ENCODE measurements at regions not wholly inside any gene's neighbourhood (a gene's known extent, or its start where the extent isn't known, plus 50 kb on each side); places are given as distances from the start of the nearest gene placed in this dataset.

GRCh38 chr3:25139267-25139666 is 288.8 kb upstream of the RARB start:
- Histone ChIP-seq H3K36me3 (ENCODE audit: low read depth) (no peaks in the 10 kb centered on the region), H3K4me3 (no peak overlapping the region), H3K4me1 (ENCODE audit: low read depth) (peaks cover 3% of the 10 kb centered on the region), H3K9me3 (no peaks in the 10 kb centered on the region)
- ATAC-seq, result peak; percentile 40
- intact Hi-C loops (cut with DNase I, micrococcal nuclease), result no loop called here
- DNase-seq, result no peak
- no peak for TF ChIP-seq CTCF (IDR thresholded peaks at IDR 0.05)

GRCh38 chr3:25142609-25143355 is 285.3 kb upstream of the RARB start:
- Histone ChIP-seq H3K4me1 (ENCODE audit: low read depth) (peaks cover 3% of the 10 kb centered on the region), H3K9me3 (no peaks in the 10 kb centered on the region), H3K4me3 (no peak overlapping the region), H3K36me3 (ENCODE audit: low read depth) (no peaks in the 10 kb centered on the region)
- DNase-seq, result no peak
- intact Hi-C loops (cut with DNase I, micrococcal nuclease), result no loop called here
- TF ChIP-seq CTCF (IDR thresholded peaks at IDR 0.05), result no peak
- ATAC-seq, result no peak

GRCh38 chr3:25143356-25144025 is 284.6 kb upstream of the RARB start:
- intact Hi-C loops (cut with DNase I, micrococcal nuclease), result no loop called here
- H3K4me1 ChIP-seq (ENCODE audit: low read depth), result peaks cover 3% of the 10 kb centered on the region
- no peak overlapping the region for H3K4me3 ChIP-seq
- no peak for ATAC-seq
- no peaks in the 10 kb centered on the region for H3K36me3 ChIP-seq (ENCODE audit: low read depth)
- no peak for DNase-seq
- no peaks in the 10 kb centered on the region for H3K9me3 ChIP-seq
- no peak for TF ChIP-seq CTCF (IDR thresholded peaks at IDR 0.05)

GRCh38 chr3:25144430-25144829 is 283.6 kb upstream of the RARB start:
- ATAC-seq, result no peak
- intact Hi-C loops (cut with DNase I, micrococcal nuclease), result no loop called here

GRCh38 chr3:25145176-25145575 is 282.9 kb upstream of the RARB start:
- intact Hi-C loops (cut with DNase I, micrococcal nuclease), result no loop called here
- no peak for TF ChIP-seq CTCF (IDR thresholded peaks at IDR 0.05)
- no peak for DNase-seq
- ATAC-seq, result no peak
- Histone ChIP-seq H3K9me3 (no peaks in the 10 kb centered on the region), H3K36me3 (ENCODE audit: low read depth) (no peaks in the 10 kb centered on the region), H3K4me1 (ENCODE audit: low read depth) (no peaks in the 10 kb centered on the region), H3K4me3 (no peak overlapping the region)

More at GRCh38 chr3:25144430-25144829, 283.6 kb upstream of the RARB start:
- TF ChIP-seq CTCF (IDR thresholded peaks at IDR 0.05), result no peak
- Histone ChIP-seq H3K9me3 (no peaks in the 10 kb centered on the region), H3K36me3 (ENCODE audit: low read depth) (no peaks in the 10 kb centered on the region), H3K4me3 (no peak overlapping the region), H3K4me1 (ENCODE audit: low read depth) (no peaks in the 10 kb centered on the region)
- DNase-seq, result no peak

All from mucosa of descending colon (tissue), 3 donors.